ENCODE measurements at regions not wholly inside any gene's neighbourhood (a gene's known extent, or its start where the extent isn't known, plus 50 kb on each side); places are given as distances from the start of the nearest gene placed in this dataset.
"Not testable (repeated sequence)": the region's sequence is repeated elsewhere in the genome, so short reads cannot be mapped to it uniquely, and the experiment has no call there.

DNA sequence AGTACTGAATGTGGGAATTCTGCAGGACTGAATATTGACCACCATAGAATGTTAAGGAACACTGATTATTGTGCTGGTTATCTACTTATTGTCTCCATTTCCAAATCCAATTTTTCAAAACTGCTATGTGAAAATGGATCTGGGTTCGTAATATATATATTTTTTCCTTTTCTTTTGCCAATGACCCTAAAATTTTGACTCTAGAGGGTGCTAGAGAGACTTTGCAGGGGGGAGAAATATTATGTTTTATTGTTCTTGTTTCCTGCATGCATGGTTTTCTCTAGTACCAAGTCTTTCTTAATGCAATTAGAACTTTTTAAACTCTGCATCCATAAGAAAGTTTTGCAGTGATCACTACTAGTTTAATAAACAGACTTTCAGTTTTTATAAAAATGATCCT, 1256.9 kb downstream of the BRINP3 start:
- DNase-seq (ENCODE audit: low read depth): peak; percentile 3

DNA sequence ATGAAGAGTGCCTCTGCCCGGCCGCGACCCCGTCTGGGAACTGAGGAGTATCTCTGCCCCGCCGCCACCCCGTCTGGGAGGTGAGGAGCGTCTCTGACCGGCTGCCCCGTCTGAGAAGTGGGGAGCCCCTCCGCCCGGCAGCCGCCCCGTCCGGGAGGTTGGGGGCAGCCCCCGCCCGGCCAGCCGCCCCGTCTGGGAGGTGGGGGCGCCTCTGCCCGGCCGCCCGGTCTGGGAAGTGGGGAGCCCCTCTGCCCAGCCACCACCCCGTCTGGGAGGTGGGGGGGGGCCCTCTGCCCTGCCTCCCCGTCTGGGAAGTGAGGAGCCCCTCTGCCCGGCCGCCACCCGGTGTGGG, 1251.9 kb downstream of the BRINP3 start:
- not testable (repeated sequence) for DNase-seq (ENCODE audit: low read depth)

DNA sequence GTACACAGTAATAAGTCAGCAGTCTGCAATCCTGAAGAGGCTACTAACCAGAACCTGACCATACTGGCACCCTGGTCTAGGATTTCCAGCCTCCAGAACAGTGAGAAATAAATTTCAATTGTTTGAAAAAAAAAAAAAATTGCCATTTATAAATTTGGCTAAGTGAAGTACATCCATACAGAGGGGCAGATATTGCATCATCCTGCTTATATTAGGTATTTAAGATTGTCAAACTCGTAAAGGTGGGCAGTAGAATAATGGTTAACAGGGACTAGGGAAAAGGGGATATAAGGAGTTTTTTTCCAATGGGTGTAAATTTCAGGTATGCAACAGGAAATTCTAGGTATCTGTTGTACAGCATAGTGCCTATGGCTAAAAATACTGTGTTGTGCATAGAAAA, 1250.9 kb downstream of the BRINP3 start:
- no peak for DNase-seq (ENCODE audit: low read depth)

DNA sequence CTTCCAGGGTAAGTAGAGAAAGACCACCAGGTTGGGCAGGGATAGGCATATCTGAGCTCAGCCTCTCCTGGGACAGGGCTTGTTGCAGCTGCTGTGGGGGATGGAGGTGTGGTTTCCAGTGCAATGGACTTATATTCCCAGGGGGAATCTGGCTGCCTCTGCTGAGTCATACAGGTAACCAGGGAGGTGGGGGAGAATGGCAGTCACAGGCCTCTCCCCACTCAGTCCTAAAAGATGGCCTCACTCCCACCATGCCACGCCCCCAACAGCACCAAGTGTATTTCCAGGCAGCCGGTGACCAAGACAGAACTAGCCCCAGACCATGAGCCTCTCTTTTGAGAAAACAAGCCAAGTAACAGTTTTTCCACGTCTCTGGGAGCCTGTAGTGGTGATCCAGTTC, 1240.7 kb downstream of the BRINP3 start:
- DNase-seq (ENCODE audit: low read depth): no peak

DNA sequence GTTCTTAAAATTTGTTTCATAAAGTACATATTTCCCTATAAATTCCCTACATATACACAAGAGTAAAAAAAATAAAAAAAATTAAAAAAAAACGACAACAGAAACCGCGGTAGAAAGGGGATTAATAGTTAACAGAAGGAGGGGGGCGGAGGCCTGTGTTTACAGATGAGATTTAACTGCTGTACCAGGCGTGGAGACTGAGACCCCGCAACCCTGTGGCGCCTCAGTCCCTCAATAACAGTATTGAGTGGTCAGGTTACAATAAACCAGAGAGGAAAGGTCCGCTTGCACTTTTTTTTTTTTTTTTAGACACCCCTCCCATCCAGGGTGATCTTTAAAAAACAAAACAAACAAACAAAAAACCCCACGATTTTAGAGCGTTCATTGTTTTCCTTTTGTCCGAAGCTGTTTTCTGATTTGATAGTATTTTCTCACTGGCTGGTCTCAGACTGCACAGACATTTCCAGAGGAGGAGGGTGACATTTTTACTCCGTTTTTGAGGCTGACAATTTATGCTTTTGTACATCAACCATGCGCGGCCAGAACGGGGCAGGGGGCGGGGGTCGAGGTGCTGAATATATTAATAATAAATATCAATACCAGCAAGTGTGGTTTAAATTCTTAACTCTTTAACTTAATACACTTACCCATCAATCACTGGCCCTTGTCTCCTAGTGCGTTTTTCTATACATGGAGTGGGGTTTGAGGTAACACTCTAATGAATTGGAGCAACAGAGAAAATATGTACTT, 1223.9 kb downstream of the BRINP3 start:
- no peak for DNase-seq (ENCODE audit: low read depth)

DNA sequence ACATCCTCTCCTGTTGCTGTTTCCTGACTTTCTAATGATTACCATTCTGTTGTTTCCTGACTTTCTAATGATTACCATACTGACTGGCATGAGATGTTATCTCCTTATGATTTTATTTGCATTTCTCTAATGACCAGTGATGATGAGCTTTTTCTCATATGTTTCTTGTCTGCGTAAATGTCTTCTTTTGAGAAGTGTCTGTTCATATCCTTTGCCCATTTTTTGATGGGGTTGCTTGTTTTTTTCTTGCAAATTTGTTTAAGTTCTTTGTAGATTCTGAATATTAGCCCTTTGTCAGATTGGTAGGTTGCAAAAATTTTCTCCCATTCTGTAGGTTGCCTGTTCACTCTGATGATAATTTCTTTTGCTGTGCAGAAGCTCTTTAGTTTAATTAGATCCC, 1216.5 kb downstream of the BRINP3 start:
- not testable (repeated sequence) for DNase-seq (ENCODE audit: low read depth)

DNA sequence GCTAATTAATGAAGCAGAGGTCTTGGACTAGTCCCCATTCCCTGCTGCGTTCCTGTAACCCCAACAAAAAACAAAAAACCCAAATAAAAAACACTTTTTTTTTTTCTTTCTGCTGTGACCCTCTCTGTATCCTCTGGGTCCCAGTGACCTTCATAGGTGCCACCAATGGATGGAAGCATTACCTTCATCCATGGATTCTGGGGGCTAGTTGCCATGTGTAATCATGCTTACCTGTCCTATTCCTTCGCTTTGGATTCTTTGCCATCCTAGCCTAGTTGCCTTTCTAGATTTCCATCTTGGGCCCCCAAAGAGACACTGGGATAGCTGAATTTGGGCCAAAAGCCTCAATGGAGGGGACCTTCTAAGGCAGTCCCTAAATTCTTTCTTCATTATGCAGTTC, 1208.7 kb downstream of the BRINP3 start:
- peak; percentile 24 for DNase-seq (ENCODE audit: low read depth)

DNA sequence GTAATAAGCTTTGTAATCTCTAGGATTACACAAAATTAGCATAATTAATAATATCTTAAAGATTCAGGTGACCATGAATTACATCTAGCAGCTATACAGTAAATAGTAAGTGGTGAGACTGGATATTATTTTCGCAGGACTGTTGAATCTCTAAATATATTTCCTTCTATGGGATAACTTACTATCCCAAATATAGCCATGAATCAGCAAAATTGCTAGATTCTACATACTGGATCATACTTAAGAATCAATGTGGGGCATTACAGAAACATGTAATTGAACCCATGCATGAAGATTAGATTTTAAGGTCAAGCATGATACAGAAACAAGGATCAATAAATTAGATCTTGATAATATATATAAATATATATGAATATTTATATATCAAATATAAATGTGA, 1203.4 kb downstream of the BRINP3 start:
- no peak for DNase-seq (ENCODE audit: low read depth)

DNA sequence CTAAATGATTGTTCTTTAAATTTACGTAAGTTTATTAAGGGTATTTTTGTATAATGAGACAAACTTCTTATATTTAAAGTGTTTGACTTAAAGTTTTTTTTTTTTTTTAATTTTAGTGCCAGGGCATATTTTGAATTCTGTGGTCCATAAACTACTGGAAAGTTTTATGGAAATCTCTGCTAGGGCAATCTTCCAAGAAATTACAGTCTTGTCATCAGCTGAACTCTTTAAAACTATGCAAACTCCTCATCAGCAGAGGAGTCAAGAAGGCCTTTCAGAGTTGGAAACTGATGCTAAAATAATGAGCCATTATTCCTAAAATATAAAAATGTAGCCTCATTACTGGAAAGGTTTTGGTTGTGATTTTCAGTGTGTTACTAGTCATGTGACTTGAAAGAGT, 1201.9 kb downstream of the BRINP3 start:
- DNase-seq (ENCODE audit: low read depth): no peak

DNA sequence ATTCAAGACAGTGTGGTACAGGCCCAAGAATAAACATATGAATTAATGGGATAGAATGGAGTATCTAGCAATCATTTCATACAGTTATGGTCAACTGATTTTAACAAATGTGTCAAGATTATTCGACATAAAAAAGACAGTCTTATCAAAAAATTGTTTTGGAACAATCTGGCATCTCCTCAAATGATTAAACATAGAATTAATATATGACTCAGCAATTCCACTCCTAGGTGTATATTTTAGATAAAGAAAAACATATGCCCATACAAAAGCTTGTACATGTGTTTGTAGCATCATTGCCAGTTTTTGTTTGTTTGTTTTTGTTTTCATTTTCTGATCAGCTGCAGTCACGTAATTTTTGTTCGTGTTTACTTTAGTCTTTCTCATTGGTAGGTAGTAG, 1188.3 kb downstream of the BRINP3 start:
- no peak for DNase-seq (ENCODE audit: low read depth)

DNA sequence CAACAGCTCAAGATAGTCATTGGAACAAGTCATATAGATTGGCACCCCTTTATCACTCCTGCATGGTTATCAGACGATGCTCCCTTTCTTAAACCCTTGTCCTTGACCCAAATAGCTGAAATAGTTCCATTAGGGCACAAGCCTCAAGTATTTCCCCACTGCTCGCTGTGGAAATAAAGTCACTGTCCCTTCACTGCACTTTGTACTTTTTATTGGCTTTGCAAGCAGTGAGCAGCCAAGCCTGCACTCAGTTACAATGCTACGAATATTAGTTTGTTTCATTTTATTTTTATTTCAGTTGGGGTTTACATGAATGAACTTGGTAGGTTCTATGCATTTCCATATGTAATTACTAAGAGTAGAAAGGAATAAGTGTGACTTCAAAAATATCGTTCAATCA, 1176.4 kb downstream of the BRINP3 start:
- no peak for DNase-seq (ENCODE audit: low read depth)

DNA sequence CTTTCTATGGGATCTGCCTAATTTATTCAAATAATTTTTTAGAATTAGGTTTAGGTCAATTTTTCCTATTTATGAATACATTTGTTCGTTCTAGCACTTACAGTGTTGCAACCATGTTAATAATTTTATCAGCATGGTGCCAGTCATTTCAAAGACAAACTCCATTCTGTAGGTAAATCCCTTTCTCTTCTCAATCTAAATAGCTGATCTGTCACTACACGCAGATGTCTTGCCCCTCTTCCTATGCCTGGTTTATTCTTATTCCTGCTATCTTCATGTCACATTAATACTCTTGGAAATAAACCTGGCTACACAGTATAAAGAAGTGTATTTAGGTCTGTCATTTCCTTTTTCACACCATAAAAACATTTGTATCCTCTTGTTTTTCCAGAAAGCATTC, 1172.4 kb downstream of the BRINP3 start:
- no peak for DNase-seq (ENCODE audit: low read depth)

DNA sequence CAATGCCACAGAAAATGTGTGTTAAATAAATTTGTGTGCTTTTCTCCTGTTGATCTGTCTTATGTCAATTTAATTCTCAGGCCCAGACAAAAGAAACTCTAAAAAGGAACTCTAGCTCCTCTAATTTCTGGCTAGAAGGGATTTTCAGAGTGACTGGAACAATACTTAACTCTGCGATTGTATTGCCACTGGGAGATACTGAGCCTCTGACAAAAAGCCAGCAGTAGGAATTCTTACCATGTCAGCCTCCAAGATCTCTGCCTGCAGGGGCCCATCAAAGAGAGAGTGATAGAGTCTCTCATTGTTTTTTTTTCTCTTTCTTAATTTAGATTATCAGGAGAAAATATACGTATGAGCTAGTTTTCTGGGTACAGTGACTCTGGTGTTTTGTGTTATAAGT, 1165.7 kb downstream of the BRINP3 start:
- no peak for DNase-seq (ENCODE audit: low read depth)

DNA sequence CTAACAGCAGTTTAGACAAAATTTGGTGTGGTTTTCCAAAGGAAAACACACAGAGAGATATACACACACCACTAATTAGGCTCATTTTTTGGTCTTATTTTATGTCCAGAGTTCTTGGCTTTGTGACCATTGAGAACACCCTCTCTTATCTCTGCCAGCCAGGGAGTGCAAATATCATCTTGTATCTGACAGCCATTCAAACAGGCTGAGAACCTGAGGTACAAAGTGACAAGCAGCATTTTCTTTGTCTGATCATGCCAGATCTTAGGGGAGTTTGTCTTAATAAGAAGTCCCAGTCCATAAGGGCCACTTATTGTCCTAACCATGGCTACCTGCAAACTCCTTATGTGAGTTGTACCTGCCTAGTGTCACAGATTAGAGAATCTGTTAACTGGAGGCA, 1165.2 kb downstream of the BRINP3 start:
- no peak for DNase-seq (ENCODE audit: low read depth)

DNA sequence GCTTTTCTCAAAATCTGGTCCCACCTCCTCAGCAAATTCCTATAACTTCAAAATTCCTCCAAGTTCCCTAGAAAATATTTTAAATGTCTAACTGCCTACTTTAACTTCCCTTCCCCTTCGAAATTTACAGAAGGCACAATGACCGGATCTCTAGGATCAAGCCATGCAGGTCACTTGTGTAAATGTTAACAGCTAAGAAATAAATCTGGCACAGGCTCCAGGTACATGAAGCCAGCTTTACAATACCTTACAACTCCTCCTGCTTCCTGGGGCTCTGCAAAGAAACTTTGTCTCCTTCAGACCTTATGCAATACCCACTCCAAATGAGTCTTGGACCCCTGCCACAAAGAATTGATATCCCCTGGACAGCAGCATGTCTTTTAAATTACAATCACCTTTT, 1164.2 kb downstream of the BRINP3 start:
- DNase-seq (ENCODE audit: low read depth): no peak

DNA sequence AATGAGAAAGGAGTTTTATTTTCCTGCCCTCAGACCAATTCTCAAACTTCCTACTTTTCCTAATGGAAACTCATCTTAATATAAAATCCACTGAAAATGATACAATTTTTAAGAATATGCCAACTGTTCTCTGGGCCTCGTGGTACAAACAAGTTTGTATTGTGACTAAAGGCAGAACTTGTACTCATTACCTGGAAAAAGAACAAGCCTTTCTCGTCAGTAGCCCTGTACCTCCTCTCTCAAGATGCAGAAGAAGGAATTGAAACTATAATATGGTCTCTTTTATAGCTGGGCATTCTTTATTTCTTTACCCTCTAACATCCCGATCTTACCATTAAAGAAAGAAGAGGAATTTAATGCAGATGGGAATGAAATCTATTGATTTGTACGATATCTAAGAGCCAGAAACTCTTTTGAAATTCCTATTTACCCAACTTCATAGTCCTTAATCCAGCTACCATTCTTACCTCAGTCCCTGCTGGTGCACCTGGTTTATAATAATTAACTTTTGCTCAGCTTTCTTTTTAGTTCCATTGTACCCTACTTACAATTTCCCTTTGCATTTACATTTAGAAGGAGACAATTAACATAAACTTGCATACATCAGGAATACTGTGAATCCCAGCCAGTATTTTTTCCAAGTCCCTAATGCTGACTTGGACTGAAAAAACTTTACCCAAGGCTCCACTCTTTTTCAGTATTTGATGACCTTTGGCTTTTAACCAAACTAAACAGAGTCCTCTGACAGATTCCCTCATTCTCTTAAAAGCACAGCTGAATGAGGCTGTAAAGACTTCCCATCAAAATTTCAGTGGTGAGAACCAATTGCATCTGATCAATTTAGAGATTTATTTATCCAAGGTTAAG, 1162.4 kb downstream of the BRINP3 start:
- no peak for DNase-seq (ENCODE audit: low read depth)

DNA sequence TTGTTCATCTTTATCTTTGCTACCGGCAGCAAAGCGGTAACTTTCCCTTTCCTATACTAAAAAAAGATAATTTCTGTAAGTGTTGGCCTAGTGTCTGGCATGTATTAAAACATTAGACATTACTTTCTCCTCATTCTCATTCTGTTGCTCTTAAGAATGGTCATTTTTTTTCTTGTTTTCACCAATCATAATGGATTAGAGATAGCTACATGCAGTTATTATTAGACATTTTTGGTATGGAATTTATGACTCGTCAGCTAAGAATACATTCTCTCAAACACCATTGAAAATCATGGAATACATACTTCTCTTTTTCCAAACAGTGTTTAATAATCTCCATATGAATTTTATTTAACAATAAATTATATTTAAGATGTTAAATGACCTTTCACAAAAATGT, 1154.6 kb downstream of the BRINP3 start:
- peak; percentile 20 for DNase-seq (ENCODE audit: low read depth)

DNA sequence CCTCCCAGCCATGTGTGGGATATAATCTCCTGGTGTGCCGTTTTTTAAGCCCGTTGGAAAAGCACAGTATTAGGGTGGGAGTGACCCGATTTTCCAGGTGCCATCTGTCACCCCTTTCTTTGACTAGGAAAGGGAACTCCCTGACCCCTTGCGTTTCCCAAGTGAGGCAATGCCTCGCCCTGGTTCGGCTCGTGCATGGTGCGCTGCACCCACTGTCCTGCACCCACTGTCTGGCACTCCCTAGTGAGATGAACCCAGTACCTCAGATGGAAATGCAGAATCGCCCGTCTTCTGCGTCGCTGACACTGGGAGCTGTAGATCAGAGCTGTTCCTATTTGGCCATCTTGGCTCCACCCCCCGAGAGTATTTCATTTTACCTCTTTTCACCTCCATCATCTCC, 1146.6 kb downstream of the BRINP3 start:
- not testable (repeated sequence) for DNase-seq (ENCODE audit: low read depth)

DNA sequence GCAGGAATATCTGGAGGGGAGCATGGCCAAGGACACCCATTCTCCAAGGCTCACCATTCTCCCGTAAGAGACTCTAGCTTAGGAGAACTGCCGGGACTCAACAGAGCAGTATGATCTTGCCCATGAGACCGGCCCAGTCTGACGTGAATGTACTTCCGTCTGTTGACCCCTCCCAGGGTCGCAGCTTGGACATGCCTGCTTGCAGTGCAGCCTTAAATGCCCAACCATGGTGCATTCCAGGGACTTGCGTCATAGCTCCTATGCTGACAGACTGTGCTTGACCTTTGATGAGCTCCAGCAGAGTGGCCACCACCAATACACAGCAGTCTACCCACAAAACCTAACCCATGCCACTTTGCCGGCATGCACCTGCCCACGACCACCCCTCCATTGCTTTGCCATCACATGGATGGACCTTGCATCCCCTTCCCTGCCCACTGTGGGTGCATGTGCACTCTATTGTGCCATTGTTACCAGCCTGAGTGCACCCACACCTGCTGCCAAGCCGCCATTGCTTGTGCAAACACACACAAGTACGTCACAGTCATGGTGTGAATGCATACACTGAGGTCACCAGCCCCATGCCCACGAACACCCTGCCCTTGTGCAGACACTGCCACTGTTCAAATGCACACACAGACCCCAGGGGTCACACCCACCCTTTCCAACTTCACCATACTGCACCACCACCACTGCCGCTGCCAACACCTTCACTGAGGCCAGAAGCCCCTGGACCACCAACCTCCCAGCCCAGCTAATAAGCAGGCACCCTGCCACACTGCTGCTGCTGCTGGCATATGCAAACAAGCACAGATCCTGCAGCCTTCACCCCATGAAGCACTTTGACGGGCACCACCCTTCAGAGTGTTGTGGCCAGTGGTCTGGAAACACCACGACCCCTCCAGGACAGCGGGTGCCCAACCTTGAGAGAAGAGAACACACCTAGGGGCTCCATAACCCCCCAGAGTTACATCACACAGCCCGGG, 1141.3 kb downstream of the BRINP3 start:
- DNase-seq (ENCODE audit: low read depth): no peak

DNA sequence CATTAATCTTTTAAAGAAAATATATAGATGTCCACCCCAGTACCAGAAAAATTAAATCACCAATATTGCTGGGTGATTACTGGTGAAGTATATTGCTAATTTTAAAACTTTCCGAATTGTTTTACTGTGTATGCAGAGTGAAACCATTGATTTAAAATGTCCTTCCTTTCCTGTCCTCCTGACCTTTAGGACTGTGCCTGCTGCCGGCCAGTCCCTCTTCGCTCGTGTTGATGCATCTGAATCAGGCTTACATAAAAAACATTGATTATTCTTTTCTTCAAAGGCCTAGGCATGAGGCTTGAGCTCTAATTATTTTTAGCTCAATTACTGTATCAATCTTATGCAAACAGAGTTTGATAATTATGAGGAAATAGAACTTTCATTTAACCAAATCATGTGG, 1128.1 kb downstream of the BRINP3 start:
- DNase-seq (ENCODE audit: low read depth): no peak

DNA sequence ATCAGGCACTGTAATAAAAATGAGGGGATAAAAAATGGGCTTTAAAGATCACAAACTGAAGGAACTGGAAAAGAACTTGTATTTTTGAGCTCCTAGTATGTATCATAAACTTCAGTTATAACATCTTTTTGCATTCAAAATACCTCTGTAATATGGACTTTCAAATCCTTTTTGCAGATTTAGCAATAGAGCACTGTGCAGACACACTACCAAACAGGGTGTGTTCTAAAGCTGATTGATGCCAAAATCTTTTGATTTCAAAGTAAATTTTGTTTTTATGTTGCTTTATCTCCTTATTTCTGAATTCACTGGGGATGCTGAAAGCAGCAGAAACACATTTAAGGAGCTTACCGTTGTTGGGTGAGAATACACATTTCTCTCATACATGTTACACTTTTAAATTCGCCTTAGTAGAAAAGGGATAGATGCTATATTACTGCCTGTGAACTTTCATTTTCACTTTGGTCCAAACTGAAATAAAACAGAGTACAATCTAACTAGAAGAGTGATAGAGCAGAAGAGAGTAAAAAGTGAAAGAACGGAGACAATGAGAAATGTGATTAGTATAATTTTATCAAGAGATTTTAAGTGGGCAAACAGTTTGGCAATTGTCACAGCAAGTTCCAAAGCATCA, 1126.6 kb downstream of the BRINP3 start:
- no peak for DNase-seq (ENCODE audit: low read depth)

DNA sequence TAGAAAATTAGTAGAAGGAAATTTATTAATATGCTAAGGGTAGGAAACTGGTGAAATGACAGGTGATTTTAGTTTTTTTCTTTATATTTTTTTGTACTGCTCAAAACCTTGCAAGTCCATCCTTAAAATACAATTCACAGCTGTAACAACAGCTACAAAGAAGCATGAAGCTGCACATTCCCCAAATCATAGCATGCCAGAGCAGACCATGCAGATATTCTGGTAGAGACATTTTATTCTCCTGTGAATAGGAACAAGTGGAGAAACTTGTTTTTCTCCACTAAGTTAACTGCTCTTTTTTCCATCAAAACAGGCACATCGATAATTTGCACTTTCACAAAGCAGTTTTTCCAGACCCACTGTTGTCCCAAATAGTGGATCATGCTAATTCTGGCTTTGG, 1125.7 kb downstream of the BRINP3 start:
- no peak for DNase-seq (ENCODE audit: low read depth)

All from iris pigment epithelial cell (primary cell).